ENCODE measurements at regions not wholly inside any gene's neighbourhood (a gene's known extent, or its start where the extent isn't known, plus 50 kb on each side); places are given as distances from the start of the nearest gene placed in this dataset.

DNA sequence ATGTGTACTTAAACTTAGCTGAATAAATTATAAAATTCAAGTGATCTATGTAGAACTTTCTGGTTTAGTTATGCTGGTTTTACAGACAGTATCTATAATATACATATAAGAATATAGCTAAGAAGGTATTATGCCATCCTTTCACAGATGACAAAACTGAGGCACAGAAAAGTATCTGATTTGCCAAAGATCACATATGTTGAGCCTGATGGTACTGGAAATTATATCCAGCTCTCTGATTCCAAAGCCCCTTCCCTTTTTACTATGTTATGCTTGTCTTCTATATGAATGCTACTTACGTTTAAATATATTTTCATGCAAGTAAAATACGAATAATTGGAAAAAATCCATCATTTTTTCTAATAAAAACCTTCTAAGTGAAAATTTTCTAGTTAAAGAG lies 1631.3 kb downstream of the DPP10 start:
- DNase-seq (ENCODE audit: low spot score) = no peak
- Mint-ChIP-seq H3K9me3 (ENCODE audit: low read depth) (peaks cover 15% of the 10 kb centered on the region), H3K4me3 (ENCODE audit: unreplicated experiment) (no peak overlapping the region), H3K27ac (ENCODE audit: unreplicated experiment) (no peak overlapping the region), H3K36me3 (ENCODE audit: low read depth) (no peaks in the 10 kb centered on the region), H3K27me3 (ENCODE audit: low read depth) (no peaks in the 10 kb centered on the region), H3K4me1 (ENCODE audit: low read depth) (no peaks in the 10 kb centered on the region)
- TF ChIP-seq, protein P1, sequence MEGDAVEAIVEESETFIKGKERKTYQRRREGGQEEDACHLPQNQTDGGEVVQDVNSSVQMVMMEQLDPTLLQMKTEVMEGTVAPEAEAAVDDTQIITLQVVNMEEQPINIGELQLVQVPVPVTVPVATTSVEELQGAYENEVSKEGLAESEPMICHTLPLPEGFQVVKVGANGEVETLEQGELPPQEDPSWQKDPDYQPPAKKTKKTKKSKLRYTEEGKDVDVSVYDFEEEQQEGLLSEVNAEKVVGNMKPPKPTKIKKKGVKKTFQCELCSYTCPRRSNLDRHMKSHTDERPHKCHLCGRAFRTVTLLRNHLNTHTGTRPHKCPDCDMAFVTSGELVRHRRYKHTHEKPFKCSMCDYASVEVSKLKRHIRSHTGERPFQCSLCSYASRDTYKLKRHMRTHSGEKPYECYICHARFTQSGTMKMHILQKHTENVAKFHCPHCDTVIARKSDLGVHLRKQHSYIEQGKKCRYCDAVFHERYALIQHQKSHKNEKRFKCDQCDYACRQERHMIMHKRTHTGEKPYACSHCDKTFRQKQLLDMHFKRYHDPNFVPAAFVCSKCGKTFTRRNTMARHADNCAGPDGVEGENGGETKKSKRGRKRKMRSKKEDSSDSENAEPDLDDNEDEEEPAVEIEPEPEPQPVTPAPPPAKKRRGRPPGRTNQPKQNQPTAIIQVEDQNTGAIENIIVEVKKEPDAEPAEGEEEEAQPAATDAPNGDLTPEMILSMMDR (IDR thresholded peaks at IDR 0.05) = no peak

DNA sequence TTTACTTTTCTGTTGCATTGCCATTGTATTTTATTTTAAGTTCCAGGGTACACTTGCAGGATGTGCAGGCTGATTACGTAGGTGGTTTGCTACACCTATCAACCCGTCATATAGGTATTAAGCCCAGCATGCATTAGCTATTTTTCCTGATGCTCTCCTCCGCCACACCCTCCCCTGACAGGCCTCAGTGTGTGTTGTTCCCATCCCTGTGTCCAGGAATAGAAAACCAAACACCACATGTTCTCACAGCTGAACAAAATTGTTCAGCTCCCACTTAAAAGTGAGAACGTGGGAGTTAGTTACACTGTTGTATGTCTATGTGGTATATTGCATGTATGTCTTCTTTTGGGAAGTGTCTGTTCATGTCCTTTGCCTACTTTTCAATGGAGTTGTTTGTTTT lies 1631.7 kb downstream of the DPP10 start:
- Mint-ChIP-seq H3K4me3 (ENCODE audit: unreplicated experiment) (no peak overlapping the region), H3K27ac (ENCODE audit: unreplicated experiment) (no peak overlapping the region), H3K36me3 (ENCODE audit: low read depth) (no peaks in the 10 kb centered on the region), H3K27me3 (ENCODE audit: low read depth) (no peaks in the 10 kb centered on the region), H3K9me3 (ENCODE audit: low read depth) (peaks cover 11% of the 10 kb centered on the region), H3K4me1 (ENCODE audit: low read depth) (no peaks in the 10 kb centered on the region)
- no peak for DNase-seq (ENCODE audit: low spot score)
- TF ChIP-seq, protein P1 (IDR thresholded peaks at IDR 0.05) = no peak

DNA sequence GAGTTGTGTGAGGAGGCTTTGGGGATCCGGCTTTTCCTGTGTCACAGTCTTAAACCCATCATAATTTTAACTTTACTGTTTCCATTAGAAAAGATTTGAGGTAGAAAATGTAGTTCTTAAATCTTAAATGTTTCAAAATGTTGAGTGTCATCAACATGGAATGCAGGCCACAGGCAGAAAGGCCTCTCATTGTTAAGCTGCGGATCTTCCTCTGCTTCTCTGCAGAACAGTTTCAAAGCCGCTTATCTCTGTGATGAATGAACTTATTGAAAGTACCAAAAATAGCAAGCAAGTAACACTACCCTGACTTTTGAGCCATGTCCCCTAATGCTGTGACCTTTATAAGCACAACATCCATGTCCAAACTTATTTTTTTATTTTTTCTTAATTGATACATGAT lies 1645.8 kb downstream of the DPP10 start:
- Mint-ChIP-seq H3K9me3 (ENCODE audit: low read depth) (peaks cover 26% of the 10 kb centered on the region), H3K27me3 (ENCODE audit: low read depth) (no peaks in the 10 kb centered on the region), H3K4me1 (ENCODE audit: low read depth) (no peaks in the 10 kb centered on the region), H3K4me3 (ENCODE audit: unreplicated experiment) (no peak overlapping the region), H3K27ac (ENCODE audit: unreplicated experiment) (no peak overlapping the region), H3K36me3 (ENCODE audit: low read depth) (no peaks in the 10 kb centered on the region)
- TF ChIP-seq, protein P1 (IDR thresholded peaks at IDR 0.05) = no peak
- no peak for DNase-seq (ENCODE audit: low spot score)

DNA sequence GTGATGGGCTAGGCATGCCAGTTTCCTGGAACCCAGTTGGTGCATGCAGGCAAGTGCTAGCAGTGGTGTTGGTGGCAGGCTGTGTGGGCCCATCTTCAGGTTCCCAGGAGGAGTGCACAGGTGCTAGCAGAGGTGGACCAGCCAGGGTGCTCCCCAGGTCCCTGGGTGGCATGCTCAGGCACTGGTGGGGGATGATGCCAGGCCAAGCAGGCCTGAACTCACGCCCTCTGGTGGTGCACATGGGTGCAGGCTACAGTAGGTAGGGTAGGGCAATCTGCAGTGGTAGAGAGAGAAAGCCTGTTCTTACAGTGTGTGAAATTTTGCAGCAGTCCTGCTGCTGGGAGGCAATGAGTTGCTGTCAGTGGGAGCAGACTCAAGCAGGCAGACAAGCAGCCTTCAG lies 1651.8 kb downstream of the DPP10 start:
- no peak overlapping the region for H3K4me3 Mint-ChIP-seq (ENCODE audit: unreplicated experiment)
- TF ChIP-seq, protein P1 (IDR thresholded peaks at IDR 0.05) = no peak
- H3K27me3 Mint-ChIP-seq (ENCODE audit: low read depth) = no peaks in the 10 kb centered on the region
- H3K27ac Mint-ChIP-seq (ENCODE audit: unreplicated experiment) = no peak overlapping the region
- no peaks in the 10 kb centered on the region for H3K4me1 Mint-ChIP-seq (ENCODE audit: low read depth)
- no peaks in the 10 kb centered on the region for H3K36me3 Mint-ChIP-seq (ENCODE audit: low read depth)
- peak; percentile 79 for DNase-seq (ENCODE audit: low spot score)
- peaks cover 30% of the 10 kb centered on the region for H3K9me3 Mint-ChIP-seq (ENCODE audit: low read depth)

DNA sequence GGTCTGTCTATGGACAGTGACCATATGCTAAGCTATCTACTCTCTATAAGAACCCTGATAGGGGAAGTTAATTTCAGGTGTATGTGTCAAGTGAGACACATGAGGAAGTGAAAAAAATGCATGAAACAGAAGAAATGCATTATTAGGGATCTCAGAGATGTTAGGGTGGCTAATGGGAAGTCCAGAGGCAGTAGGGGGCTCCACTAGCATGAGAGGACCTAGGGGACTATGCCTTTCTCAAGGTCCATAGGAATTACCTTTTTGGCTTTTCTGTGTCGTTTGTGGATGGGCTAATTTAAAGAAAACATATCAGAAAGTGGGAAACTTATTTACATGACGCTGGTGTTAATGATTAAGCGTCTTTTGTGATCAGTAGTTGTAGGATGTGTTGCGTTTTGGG lies 1653.2 kb downstream of the DPP10 start:
- TF ChIP-seq, protein P1 (IDR thresholded peaks at IDR 0.05) = no peak
- H3K4me1 Mint-ChIP-seq (ENCODE audit: low read depth) = no peaks in the 10 kb centered on the region
- DNase-seq (ENCODE audit: low spot score) = no peak
- H3K9me3 Mint-ChIP-seq (ENCODE audit: low read depth) = peaks cover 23% of the 10 kb centered on the region
- no peak overlapping the region for H3K27ac Mint-ChIP-seq (ENCODE audit: unreplicated experiment)
- H3K4me3 Mint-ChIP-seq (ENCODE audit: unreplicated experiment) = no peak overlapping the region
- H3K27me3 Mint-ChIP-seq (ENCODE audit: low read depth) = no peaks in the 10 kb centered on the region
- no peaks in the 10 kb centered on the region for H3K36me3 Mint-ChIP-seq (ENCODE audit: low read depth)
